HEK293 (cell line): ENCODE measurements at regions not wholly inside any gene's neighbourhood (a gene's known extent, or its start where the extent isn't known, plus 50 kb on each side); places are given as distances from the start of the nearest gene placed in this dataset.
"Not testable (repeated sequence)": the region's sequence is repeated elsewhere in the genome, so short reads cannot be mapped to it uniquely, and the experiment has no call there.

Source experiments
- CTCF ChIA-PET: fragments of 350-600 bp; formaldehyde crosslinking; extraction: SDS; loops from one replicate; lab custom pipeline; 2021; ENCODE audit warnings: antibody characterized with exemption; lab: Yijun Ruan, JAX
- POLR2A ChIA-PET: fragments of 300-600 bp; formaldehyde crosslinking; extraction: SDS; loops from one replicate; lab custom pipeline; 2020; ENCODE audit warnings: antibody characterized with exemption, inconsistent platforms; lab: Yijun Ruan, JAX
- H3K27ac ChIP-seq: fragments of 200-500 bp; sonication (Bioruptor generic); 2 replicates; pipeline ENCODE4 v1.5.1; 2014; ENCODE audit warnings: low read depth, low read length, control low read depth, inconsistent platforms; ENCODE audit errors: extremely low read depth
- H3K36me3 ChIP-seq, 2 experiments: fragments of 200-500 bp in 1 of 2; sonication (Bioruptor generic) in 1 of 2; 1 replicate in 1 of 2; 2 replicates in 1 of 2; pipeline ENCODE4 v1.5.1; 2014 to 2017; ENCODE audit warnings: inconsistent platforms in 2 of 2, low read length in 2 of 2; ENCODE audit not compliant: control insufficient read depth in 2 of 2, insufficient read depth in 1 of 2
- H3K4me1 ChIP-seq: fragments of 200-500 bp; sonication (Bioruptor generic); 2 replicates; pipeline ENCODE4 v1.5.1; 2014; ENCODE audit warnings: mild to moderate bottlenecking, low read length, inconsistent platforms; ENCODE audit not compliant: control insufficient read depth, insufficient read depth
- H3K4me3 ChIP-seq: 2 replicates; pipeline ENCODE4 v1.5.1; 2011; ENCODE audit warnings: low read depth, mild to moderate bottlenecking, control low read depth, low read length, moderate library complexity
- H3K9me3 ChIP-seq: fragments of 200-500 bp; sonication (Bioruptor generic); 2 replicates; pipeline ENCODE4 v1.5.1; 2014; ENCODE audit warnings: low read depth, low read length, inconsistent platforms; ENCODE audit not compliant: control insufficient read depth, insufficient read depth
- AEBP2 ChIP-seq: fragments of 450-650 bp; formaldehyde crosslinking; IDR thresholded peaks from 2 replicates; pipeline ENCODE4 v1.5.1; 2016; ENCODE audit warnings: missing biosample characterization, missing genetic modification characterization, borderline replicate concordance
- BCL11A ChIP-seq: fragments of 450-650 bp; formaldehyde crosslinking; IDR thresholded peaks from 2 replicates; pipeline ENCODE4 v1.5.1; 2016; ENCODE audit warnings: low read depth, missing biosample characterization, missing genetic modification characterization
- MYNN ChIP-seq: fragments of 450-650 bp; formaldehyde crosslinking; IDR thresholded peaks from 2 replicates; pipeline ENCODE4 v1.5.1; 2016; ENCODE audit warnings: missing biosample characterization, missing genetic modification characterization, borderline replicate concordance
- SETDB1 ChIP-seq: IDR thresholded peaks from one replicate; pipeline ENCODE4 v1.6.1; 2017; ENCODE audit warnings: mild to moderate bottlenecking, low read length, moderate library complexity, mixed read lengths; ENCODE audit not compliant: insufficient read length
- ZBTB17 ChIP-seq: fragments of 450-650 bp; formaldehyde crosslinking; IDR thresholded peaks from 2 replicates; pipeline ENCODE4 v1.5.1; 2016; ENCODE audit warnings: missing biosample characterization, missing genetic modification characterization
- ZBTB26 ChIP-seq: fragments of 450-650 bp; formaldehyde crosslinking; optimal IDR thresholded peaks from 2 replicates; pipeline ENCODE3; 2016; ENCODE audit warnings: missing biosample characterization, mild to moderate bottlenecking, missing genetic modification characterization
- ZNF114 ChIP-seq: fragments of 450-650 bp; formaldehyde crosslinking; IDR thresholded peaks from 2 replicates; pipeline ENCODE4 v1.5.0; 2017; ENCODE audit warnings: missing biosample characterization, missing genetic modification characterization
- ZNF140 ChIP-seq: fragments of 450-650 bp; formaldehyde crosslinking; IDR thresholded peaks from 2 replicates; pipeline ENCODE4 v1.5.1; 2016; ENCODE audit warnings: missing biosample characterization, missing genetic modification characterization
- ZNF175 ChIP-seq: fragments of 450-650 bp; formaldehyde crosslinking; IDR thresholded peaks from 2 replicates; pipeline ENCODE4 v1.5.1; 2016; ENCODE audit warnings: missing biosample characterization, missing genetic modification characterization
- ZNF214 ChIP-seq: fragments of 450-650 bp; formaldehyde crosslinking; IDR thresholded peaks from 2 replicates; pipeline ENCODE4 v1.5.1; 2017; ENCODE audit warnings: missing biosample characterization, mild to moderate bottlenecking, missing genetic modification characterization, borderline replicate concordance
- ZNF274 ChIP-seq, 2 experiments: fragments of 200-500 bp in 1 of 2; fragments of 450-650 bp in 1 of 2; sonication (Bioruptor generic) in 1 of 2; formaldehyde crosslinking in 1 of 2; IDR thresholded peaks; 2 replicates each; pipeline versions ENCODE4 v1.5.1 to v1.6.1; 2014 to 2016; ENCODE audit warnings: borderline replicate concordance in 1 of 2, inconsistent platforms in 1 of 2, low read length in 1 of 2, missing biosample characterization in 1 of 2, missing genetic modification characterization in 1 of 2
- ZNF302 ChIP-seq: fragments of 450-650 bp; formaldehyde crosslinking; IDR thresholded peaks from 2 replicates; pipeline ENCODE4 v1.5.1; 2016; ENCODE audit warnings: missing biosample characterization, missing genetic modification characterization, low read depth
- ZNF426 ChIP-seq: fragments of 450-650 bp; formaldehyde crosslinking; IDR thresholded peaks from 2 replicates; pipeline ENCODE4 v1.5.1; 2017; ENCODE audit warnings: missing biosample characterization, missing genetic modification characterization, mild to moderate bottlenecking, inconsistent platforms, moderate library complexity
- ZNF473 ChIP-seq: fragments of 450-650 bp; formaldehyde crosslinking; IDR thresholded peaks from 2 replicates; pipeline ENCODE4 v1.5.1; 2017; ENCODE audit warnings: missing biosample characterization, missing genetic modification characterization
- ZNF510 ChIP-seq: fragments of 450-650 bp; formaldehyde crosslinking; IDR thresholded peaks from 2 replicates; pipeline ENCODE4 v1.5.1; 2018; ENCODE audit warnings: mild to moderate bottlenecking, missing genetic modification characterization, missing biosample characterization; ENCODE audit not compliant: insufficient replicate concordance
- ZNF514 ChIP-seq: fragments of 450-650 bp; formaldehyde crosslinking; IDR thresholded peaks from 2 replicates; pipeline ENCODE4 v1.5.1; 2016; ENCODE audit warnings: missing biosample characterization, missing genetic modification characterization
- ZNF521 ChIP-seq: fragments of 450-650 bp; formaldehyde crosslinking; IDR thresholded peaks from 2 replicates; pipeline ENCODE4 v1.5.1; 2017; ENCODE audit warnings: missing biosample characterization, mild to moderate bottlenecking, missing genetic modification characterization
- ZNF530 ChIP-seq: fragments of 450-650 bp; formaldehyde crosslinking; IDR thresholded peaks from 2 replicates; pipeline ENCODE4 v1.5.1; 2016; ENCODE audit warnings: low read depth, missing biosample characterization, missing genetic modification characterization
- ZNF623 ChIP-seq: fragments of 450-650 bp; formaldehyde crosslinking; IDR thresholded peaks from 2 replicates; pipeline ENCODE4 v1.5.1; 2016; ENCODE audit warnings: missing biosample characterization, missing genetic modification characterization
- ZNF624 ChIP-seq: fragments of 450-650 bp; formaldehyde crosslinking; IDR thresholded peaks from 2 replicates; pipeline ENCODE4 v1.5.1; 2017; ENCODE audit warnings: missing biosample characterization, missing genetic modification characterization
- ZNF707 ChIP-seq: fragments of 450-650 bp; formaldehyde crosslinking; IDR thresholded peaks from 2 replicates; pipeline ENCODE4 v1.5.1; 2016; ENCODE audit warnings: missing biosample characterization, missing genetic modification characterization
- ZNF76 ChIP-seq: fragments of 450-650 bp; formaldehyde crosslinking; IDR thresholded peaks from 2 replicates; pipeline ENCODE4; 2016; ENCODE audit warnings: low read depth, missing biosample characterization, missing genetic modification characterization, borderline replicate concordance
- ZNF777 ChIP-seq: fragments of 450-650 bp; formaldehyde crosslinking; IDR thresholded peaks from 2 replicates; pipeline ENCODE4 v1.5.1; 2017; ENCODE audit warnings: missing biosample characterization, missing genetic modification characterization, borderline replicate concordance
- ZNF830 ChIP-seq: fragments of 450-650 bp; IDR thresholded peaks from 2 replicates; pipeline ENCODE4 v1.5.0; 2018; ENCODE audit warnings: missing biosample characterization, missing genetic modification characterization, low read depth, mild to moderate bottlenecking, moderate library complexity
- ZSCAN4 ChIP-seq: fragments of 450-650 bp; formaldehyde crosslinking; IDR thresholded peaks from 2 replicates; pipeline ENCODE4 v1.5.1; 2017; ENCODE audit warnings: missing biosample characterization, missing genetic modification characterization

GRCh38 chr2:63743982-63744966, 97.4 kb upstream of the UGP2 start (continued):
- no peak for TF ChIP-seq ZSCAN4 (tag by site-specific recombination)
- TF ChIP-seq ZNF426: no peak
- TF ChIP-seq ZNF302: no peak
- TF ChIP-seq ZNF623 (tag by site-specific recombination): no peak
- TF ChIP-seq ZNF473 (tag by site-specific recombination): no peak
- TF ChIP-seq ZNF175: no peak

- H3K27ac ChIP-seq, H3K9me3 ChIP-seq, POLR2A ChIA-PET, H3K4me3 ChIP-seq, CTCF ChIA-PET, H3K36me3 ChIP-seq: not testable (repeated sequence)
- peak; percentile 58 for TF ChIP-seq SETDB1
- H3K4me1 ChIP-seq: peaks cover 16% of the 10 kb centered on the region
Observed at GRCh38 chr2:63746548-63746947, 95.1 kb upstream of the UGP2 start.

GRCh38 chr2:63751901-63752300, 89.8 kb upstream of the UGP2 start:
- H3K4me3 ChIP-seq: no peak overlapping the region
- H3K9me3 ChIP-seq: no peaks in the 10 kb centered on the region
- CTCF ChIA-PET: interaction anchor here (0.8 to 1.6 kb wide), 3 partner anchors 13 to 17 kb away, joined by 3 to 4 read pairs (median 4); no protein-coding TSS in a partner anchor
- no peaks in the 10 kb centered on the region for H3K36me3 ChIP-seq
- no peak for TF ChIP-seq ZNF830 (tag by site-specific recombination)
- no peak for TF ChIP-seq ZNF510 (tag by site-specific recombination)
- TF ChIP-seq ZNF114 (tag by site-specific recombination): no peak
- no peak for TF ChIP-seq ZNF274 (IDR thresholded peaks at IDR 0.05; ENCODE audit: low read length)
- no peak for TF ChIP-seq ZNF274 (tag by site-specific recombination; IDR thresholded peaks at IDR 0.05; ENCODE audit: borderline replicate concordance)
- TF ChIP-seq ZNF140: no peak
- no peak for TF ChIP-seq ZNF426
- TF ChIP-seq ZBTB17: no peak
- TF ChIP-seq ZNF514: no peak
- TF ChIP-seq ZNF76 (tag by site-specific recombination): no peak
- TF ChIP-seq MYNN (tag by site-specific recombination): no peak
- TF ChIP-seq ZBTB26 (tag by site-specific recombination): no peak
- TF ChIP-seq, all 188 proteins: peak for 0
- Histone ChIP-seq H3K4me1 (no peaks in the 10 kb centered on the region), H3K27ac (no peak overlapping the region)
- POLR2A ChIA-PET: no interaction called here

- CTCF ChIA-PET: interaction anchor here (0.6 kb wide), 1 partner anchor 1091 kb away, joined by 3 read pairs; no protein-coding TSS in a partner anchor
- no peaks in the 10 kb centered on the region for H3K9me3 ChIP-seq
- no peaks in the 10 kb centered on the region for H3K36me3 ChIP-seq
- POLR2A ChIA-PET: no interaction called here
- no peak overlapping the region for H3K27ac ChIP-seq
- H3K4me3 ChIP-seq: no peak overlapping the region
- H3K4me1 ChIP-seq: no peaks in the 10 kb centered on the region
- TF ChIP-seq ZNF777 (tag by site-specific recombination) (no peak), AEBP2 (tag by site-specific recombination) (no peak), ZNF214 (tag by site-specific recombination) (no peak), ZNF521 (tag by site-specific recombination) (no peak), ZNF530 (no peak), ZNF707 (tag by site-specific recombination) (no peak), ZNF624 (no peak), BCL11A (tag by site-specific recombination) (no peak)
Observed at GRCh38 chr2:63755216-63755615, 86.5 kb upstream of the UGP2 start.
